ENCODE measurements at regions not wholly inside any gene's neighbourhood (a gene's known extent, or its start where the extent isn't known, plus 50 kb on each side); places are given as distances from the start of the nearest gene placed in this dataset.
"Not testable (repeated sequence)": the region's sequence is repeated elsewhere in the genome, so short reads cannot be mapped to it uniquely, and the experiment has no call there.

- no peak for DNase-seq
Measured at GRCh38 chrY:12464155-12464554, 236.9 kb upstream of the USP9Y start.

GRCh38 chrY:12465706-12466105, 235.3 kb upstream of the USP9Y start:
- no peak for DNase-seq

DNA sequence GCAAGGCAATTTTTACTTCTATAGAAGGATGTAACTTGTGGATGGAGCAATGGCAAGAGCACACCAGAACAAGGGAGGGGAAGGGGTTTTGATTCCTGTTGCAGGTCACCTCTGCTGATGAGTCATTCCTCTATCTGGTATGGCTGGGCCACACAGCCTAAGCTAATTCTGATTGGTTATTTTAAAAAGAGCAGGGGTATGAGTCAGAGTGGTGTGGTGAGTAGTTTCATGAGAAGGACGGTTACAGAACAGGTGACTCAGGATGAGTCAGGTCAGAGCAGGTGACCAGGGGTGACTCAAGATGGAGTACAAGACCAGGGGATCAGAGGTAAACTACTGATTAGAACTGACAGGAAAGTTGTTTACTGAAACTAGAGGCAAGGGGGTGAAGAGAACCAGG, 231.9 kb upstream of the USP9Y start:
- DNase-seq = no peak

DNA sequence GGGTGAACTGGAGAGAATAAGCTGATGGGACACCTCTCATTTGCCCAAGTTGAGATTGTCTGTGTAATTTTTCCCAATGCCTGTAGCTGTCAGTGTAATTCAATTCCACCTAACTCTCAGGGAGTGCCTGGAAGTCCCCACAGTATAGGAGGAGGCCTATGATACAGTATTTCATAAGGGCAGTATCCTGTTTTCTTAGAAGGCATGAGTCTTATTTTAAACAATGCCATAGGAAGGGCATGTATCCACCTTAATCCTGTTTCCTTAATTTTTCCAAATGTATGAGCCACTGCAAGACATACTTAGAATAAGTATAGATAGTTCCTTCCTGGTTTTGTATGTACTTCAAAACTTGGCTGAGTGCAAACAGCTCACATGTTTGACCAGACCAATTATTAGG, 226.6 kb upstream of the USP9Y start:
- no peak for DNase-seq

GRCh38 chrY:12479382-12479781, 221.6 kb upstream of the USP9Y start:
- no peak for DNase-seq

GRCh38 chrY:12483394-12483793, 217.6 kb upstream of the USP9Y start:
- DNase-seq = no peak

DNA sequence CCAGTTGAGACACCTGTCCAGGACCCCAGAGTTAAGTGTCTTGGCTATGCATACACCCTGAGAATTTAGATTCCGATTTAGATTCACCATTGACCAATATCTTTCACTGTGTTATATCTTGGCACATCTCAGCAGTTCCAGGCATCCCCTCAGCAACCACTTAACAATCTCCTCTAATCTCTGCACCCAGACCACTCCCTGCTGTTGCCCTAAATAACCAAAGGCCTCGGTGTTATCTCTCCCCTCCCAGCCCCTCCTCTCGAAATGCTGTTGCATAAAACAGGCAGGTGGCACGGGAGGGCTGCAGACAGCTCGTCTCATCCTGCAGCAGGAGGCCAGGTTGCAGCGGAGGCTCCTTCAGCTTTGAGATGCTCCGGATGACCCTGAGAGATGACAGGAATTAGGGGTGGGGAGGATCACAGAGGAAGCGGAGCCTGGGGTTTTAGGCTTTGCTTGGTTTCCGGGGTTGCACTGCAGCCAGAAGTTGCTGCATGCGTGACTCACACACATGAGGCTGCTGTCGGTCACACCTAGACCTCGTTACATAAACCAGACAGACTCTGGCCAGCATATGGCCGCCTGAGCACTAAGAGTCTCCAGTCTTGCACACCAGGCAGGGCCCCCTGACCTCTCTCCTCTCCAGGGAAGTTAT, 210.3 kb upstream of the USP9Y start:
- DNase-seq = no peak

GRCh38 chrY:12492218-12492617, 208.8 kb upstream of the USP9Y start:
- no peak for DNase-seq

DNA sequence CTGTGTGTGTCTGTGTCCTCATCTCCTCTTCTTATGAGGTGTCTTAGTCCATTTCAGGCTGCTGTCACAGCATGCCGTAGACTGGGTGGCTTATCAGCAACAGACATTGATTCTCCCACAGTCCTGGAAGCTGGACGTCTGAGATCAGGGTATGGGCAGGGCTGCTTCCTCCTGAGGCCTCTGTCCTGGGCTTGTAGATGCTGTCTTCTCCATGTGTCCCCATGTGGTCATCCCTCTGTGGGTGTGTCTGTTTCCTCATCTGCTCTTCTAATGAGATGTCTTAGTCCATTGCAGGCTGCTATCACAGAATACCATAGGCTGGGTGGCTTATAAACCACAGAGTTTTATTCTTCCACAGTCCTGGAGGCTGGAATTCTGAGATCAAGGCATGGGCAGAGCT, 205.0 kb upstream of the USP9Y start:
- no peak for DNase-seq

- DNase-seq = no peak
Measured at GRCh38 chrY:12500096-12500495, 200.9 kb upstream of the USP9Y start.

DNA sequence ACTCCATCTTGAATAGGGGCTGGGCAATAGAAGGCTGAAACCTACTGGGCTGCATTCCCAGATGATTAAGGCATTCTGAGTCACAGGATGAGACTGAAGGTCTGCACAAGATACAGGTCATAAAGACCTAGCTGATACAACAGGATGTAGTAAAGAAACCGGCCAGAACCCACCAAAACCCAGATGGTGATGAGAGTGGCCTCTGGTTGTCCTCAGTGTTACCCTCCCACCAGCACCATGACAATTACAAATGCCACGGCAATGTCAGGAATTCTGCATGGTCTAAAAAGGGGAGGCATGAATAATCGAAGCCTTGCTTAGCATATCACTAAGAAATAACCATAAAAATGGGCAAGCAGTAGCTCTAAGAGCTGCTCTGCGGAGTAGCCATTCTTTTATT, 197.0 kb upstream of the USP9Y start:
- not testable (repeated sequence) for DNase-seq

DNA sequence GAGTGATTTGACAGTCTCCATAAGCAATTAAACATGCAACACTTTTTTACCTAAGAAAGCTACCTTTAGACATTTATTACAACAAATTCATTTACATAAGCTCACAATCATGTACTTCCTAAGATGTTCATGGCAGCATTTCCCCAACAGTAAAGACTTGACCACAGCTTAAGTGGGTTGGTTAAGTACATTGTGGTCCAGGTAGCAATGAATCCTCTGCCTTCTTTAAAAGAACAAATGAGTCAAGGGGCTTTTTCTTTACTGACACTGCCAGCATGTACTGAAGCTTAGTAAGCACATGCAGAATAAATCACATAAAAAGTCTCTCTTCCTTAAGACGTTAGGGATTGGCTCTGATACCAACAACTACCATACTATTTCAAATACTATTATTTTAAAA, 183.7 kb upstream of the USP9Y start:
- DNase-seq = no peak

- no peak for DNase-seq
Measured at GRCh38 chrY:12525206-12525605, 175.8 kb upstream of the USP9Y start.

- DNase-seq = no peak
Measured at GRCh38 chrY:12526362-12527063, 174.5 kb upstream of the USP9Y start.

DNA sequence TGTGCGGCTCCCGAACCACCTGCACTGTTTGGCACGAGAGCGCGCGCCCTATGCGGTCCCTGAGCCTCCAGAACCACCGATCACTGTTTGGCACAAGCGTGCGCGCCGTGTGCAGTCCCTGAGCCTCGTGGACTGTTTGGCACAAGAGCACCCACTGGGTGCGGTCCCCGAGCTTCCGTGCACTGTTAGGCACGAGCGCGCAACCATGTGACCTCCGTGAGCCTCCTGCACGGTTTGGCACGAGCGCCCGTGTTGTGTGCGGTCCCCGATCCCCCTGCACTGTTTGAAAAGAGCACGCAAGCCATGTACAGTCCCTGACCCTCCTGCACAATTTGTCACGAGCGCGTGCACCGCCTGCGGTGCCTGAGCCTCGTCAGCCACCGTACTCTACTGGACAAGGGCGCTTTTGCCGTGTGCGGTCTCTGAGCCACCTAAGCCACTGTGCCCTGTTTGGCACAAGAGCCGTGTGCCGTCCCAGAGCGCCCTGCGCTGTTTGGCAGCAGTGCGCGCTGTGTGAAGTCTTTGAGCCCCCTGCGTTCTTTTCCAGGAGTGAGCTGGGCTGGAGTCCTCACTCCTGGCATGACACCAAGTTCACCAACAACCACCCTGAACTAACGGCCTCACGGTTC, 163.7 kb upstream of the USP9Y start:
- DNase-seq = no peak

- no peak for DNase-seq
Measured at GRCh38 chrY:12546746-12547420, 154.1 kb upstream of the USP9Y start.

- no peak for DNase-seq
Measured at GRCh38 chrY:12552471-12553283, 148.4 kb upstream of the USP9Y start.

DNA sequence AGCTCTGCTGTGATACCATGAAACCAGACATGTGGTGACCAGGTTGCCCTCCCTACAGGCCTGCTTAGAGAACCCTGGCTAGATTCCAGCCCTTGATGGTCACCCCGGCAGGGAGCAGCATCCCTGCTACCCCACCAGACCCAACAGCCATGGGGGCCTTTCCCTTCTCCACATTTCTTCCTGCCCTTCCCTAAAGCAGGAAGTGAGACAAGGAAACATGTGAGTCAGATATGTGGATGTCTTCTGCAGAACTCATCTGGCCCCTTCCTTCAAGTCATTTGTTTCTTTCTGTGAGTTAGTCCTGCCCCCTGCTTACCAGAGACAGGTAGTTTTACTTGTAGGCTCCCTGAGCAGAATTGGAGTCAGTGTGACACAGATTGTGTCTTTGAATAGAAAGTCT, 147.1 kb upstream of the USP9Y start:
- DNase-seq = no peak

DNA sequence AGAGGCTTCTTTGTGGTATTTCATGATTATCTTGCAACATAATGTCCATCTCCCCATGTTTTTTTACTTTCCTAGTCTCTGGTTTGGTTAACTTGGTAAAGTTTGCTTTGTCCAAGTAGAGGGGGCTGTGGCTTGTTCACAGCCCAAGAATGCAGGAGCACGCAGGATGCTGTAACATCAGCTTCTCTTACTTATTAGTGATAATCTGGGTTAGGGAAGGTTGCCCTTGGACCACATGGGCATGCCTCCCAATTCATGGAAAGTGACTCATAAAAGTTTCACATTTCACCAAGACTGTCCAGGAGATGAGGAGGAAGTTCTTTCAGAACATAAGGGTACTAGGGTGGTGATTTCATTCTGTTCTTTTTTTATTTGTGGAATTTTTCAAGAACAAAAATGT, 146.0 kb upstream of the USP9Y start:
- DNase-seq = no peak

- no peak for DNase-seq
Measured at GRCh38 chrY:12559007-12559406, 142.0 kb upstream of the USP9Y start.

DNA sequence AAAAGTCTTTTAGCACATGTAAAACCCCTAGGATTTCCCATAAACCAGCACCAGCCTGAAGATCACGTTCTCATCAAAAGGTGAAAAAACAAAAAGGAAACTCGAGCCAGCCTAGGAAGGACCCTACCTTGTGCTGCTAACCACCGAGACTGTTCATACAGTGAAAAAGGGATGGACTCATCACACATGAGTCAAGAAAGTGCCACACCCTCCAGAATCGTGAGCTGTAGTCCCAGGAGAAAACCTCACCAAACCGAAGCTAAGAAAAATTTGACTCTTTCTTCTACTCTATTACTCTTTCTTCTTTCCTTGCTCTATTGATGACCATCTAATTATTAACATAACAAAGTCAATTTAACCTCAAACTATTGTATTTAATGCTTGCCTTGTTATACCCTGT, 124.8 kb upstream of the USP9Y start:
- no peak for DNase-seq

DNA sequence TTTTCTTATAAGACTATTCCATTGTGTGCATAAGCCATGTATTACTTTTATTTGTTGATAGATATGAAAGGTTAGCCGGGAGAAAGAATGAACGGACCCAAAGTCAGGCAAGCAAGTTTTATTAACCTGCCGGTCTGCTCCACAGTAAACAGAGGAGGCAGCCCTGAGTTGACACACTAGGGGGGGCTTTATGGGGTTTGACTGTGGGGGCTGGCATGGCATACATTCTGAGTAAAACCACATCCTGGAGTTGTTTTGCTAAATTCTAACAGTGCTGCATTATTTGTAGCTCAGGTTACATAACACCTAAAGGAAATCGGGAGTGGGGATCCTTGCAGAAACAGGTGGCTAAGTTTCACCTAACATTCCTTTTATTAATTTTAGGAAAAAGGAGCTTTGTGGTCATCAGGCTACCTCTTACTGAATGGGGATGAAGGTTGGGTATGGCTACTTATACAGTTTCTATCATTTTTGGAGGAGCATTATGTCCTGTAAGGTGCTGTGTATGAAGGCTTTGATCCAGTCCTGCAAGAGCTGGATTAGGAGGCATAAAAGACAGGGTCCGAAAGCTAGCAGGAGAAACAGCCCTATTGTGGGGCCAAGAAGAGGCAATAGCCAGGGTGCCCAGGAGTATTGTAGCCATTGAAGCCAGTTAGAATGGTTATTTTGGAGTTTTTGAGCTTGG, 107.4 kb upstream of the USP9Y start:
- DNase-seq = no peak

Measured in DMS79 treated with DMSO at 0.1 percent for 48 hours (cell line).